Ovary (tissue), 3 donors: ENCODE measurements at regions not wholly inside any gene's neighbourhood (a gene's known extent, or its start where the extent isn't known, plus 50 kb on each side); places are given as distances from the start of the nearest gene placed in this dataset.

Experiments
- CTCF ChIP-seq, 3 donors: fragments of 450-650 bp in 2 of 3; fragments of 200-600 bp in 1 of 3; IDR thresholded peaks; one replicate each; pipeline versions ENCODE4 v1.5.1 to v1.8.0; 2016 to 2022; ENCODE audit warnings: antibody characterized with exemption in 3 of 3, mild to moderate bottlenecking in 1 of 3
- EP300 ChIP-seq: sonication (generic); formaldehyde crosslinking; IDR thresholded peaks from one replicate; pipeline ENCODE4 v1.6.1; 2017; ENCODE audit warnings: antibody characterized with exemption
- POLR2A ChIP-seq: fragments of 450-650 bp; IDR thresholded peaks from one replicate; pipeline ENCODE4 v1.6.1; 2017; ENCODE audit warnings: antibody characterized with exemption, mild to moderate bottlenecking, moderate library complexity
- donor health status: DM: no; HTN: no; CAD: no.

GRCh38 chr18:2442006-2442405 lies 129.3 kb downstream of the METTL4 start:
- TF ChIP-seq CTCF (IDR thresholded peaks at IDR 0.05) (no peak), POLR2A (no peak), EP300 (no peak)
